Esophagus mucosa (tissue), 1 donor: ENCODE measurements at regions not wholly inside any gene's neighbourhood (a gene's known extent, or its start where the extent isn't known, plus 50 kb on each side); places are given as distances from the start of the nearest gene placed in this dataset.
"Not testable (repeated sequence)": the region's sequence is repeated elsewhere in the genome, so short reads cannot be mapped to it uniquely, and the experiment has no call there.

Source experiments
- ATAC-seq: fragments of 200-7000 bp; cut with Tn5 transposase; one replicate; pipeline ENCODE4 v1.9.1; 2020
- donor health status: DM: yes; HTN: yes; CAD: no.

DNA sequence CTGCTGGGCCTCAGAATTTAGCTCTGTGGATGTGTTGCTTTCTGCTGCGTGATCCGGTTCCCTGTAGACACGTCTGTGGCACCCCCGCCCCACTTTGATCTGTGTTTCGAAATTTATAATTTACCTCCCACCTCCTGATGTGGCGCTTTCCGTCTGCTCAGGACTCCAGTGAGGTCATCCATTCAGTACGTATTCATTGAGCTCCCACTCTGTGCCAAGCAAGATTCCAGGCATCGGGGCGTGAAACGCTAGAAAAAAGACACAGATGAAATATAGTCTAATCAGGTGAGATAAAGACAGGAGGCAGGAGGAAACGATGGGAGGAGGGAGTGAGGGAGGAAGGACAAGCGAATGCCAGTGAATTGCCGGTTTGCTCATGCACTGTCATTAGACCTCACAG, 431.9 kb upstream of the SULF2 start:
- no peak for ATAC-seq

DNA sequence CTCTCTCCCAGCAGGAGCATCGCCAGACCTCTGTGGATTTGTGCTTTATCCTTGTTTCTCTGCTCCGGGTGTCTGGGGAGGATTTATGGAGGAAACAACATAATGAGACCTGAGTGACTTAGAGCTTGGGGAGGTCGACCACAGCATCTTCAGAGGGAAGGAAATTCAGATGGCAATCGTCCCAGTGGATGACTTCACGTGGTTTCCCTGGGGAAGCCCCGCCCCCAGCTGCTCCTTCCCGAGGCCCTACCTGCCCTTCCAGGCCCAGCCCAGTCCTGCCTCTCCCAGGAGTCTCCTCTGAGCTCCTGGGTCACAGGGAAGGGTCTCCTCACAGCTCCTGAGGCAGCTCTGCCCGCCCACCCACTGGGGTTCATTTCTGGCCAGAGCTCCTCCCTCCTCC, 430.3 kb upstream of the SULF2 start:
- ATAC-seq: no peak

DNA sequence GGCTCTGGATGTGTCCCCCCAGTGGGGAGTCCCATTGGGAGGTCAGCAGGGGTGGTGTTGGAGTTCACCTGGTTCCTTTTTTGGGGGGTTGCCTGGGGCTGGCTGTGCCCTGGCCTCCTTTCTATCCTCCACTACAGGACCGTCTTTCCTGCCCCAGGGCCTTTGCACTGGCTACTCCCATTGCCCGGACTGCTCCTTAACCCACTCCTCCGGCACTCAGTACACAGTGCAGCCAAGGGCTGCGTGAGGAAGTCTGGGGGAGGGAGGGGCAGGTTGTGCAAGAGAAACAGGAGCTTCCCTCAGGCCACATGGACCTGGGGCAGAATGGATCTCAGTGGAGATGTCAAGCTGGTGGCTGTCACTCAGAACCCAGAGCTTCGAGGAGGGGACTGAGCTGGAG, 429.3 kb upstream of the SULF2 start:
- ATAC-seq: no peak

DNA sequence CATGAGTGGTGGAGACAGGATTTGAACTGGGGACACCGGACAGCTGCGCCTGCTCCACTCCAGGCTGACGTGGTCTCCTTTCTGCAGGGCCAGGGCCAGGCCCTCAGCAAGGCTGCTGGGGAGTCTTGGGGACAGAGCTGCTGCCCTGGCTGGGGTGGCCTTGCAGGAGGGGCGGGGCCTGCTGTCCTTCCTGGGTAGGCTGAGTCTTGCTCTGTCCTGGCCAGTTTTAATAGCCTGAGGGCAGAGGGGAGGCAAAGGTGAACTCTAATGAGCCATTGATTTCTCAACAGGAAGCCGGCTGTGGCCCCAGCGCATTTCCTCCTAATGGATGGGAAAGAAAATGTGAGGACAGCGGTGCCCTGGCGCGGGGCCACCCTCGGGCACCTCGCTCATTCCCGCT, 428.4 kb upstream of the SULF2 start:
- ATAC-seq: not testable (repeated sequence)

DNA sequence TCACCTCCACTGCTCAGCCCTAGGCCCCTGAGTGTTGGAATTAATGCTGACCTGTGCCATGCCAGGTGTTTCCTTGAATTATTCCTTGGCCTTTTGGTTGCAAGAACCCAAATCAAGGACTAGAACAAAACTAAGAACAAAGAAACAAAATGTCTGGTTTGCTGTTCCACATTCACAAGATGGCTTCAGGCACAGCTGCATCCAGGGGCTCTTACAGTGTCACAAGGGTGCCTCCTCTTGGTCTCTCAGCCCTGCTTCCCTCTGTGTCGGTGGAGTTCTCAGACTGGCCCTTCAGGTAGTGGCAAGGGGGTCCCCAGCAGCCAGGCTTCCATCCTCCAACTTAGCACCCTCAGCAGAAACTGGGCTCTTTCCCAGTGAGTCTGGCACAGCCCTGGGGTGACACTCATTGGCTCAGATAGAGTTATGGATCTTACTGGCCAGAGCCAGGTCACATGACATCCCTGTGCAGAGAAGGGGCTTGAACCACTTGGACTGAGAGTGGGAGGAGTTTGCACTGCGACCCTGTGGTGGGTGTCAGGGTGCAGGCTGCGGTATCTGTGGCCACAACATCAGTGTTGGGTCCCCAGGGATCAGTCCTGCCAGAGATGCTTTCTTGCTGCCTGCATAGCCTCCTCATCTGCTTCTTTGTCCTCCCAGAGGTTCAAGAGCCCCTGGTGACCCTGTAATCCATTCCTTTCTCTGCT, 427.7 kb upstream of the SULF2 start:
- no peak for ATAC-seq

DNA sequence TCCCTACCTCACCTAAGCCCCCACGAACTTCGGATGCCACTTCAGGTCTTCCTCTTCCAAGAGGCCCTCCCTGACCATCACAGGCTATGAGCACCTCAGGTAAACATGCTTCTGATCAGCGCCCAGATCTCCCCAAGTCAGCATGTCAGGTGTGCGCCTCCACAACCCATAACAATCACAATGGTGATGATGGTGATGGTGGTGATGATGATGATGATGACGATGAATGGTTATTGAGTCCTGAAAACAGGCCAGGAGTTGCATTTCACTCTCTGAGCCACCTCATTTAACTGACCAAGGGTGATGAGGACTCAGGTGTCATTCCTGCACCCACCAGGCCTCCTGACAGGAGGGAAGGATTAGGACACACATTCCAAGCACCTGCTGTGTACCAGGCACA, 426.6 kb upstream of the SULF2 start:
- no peak for ATAC-seq

DNA sequence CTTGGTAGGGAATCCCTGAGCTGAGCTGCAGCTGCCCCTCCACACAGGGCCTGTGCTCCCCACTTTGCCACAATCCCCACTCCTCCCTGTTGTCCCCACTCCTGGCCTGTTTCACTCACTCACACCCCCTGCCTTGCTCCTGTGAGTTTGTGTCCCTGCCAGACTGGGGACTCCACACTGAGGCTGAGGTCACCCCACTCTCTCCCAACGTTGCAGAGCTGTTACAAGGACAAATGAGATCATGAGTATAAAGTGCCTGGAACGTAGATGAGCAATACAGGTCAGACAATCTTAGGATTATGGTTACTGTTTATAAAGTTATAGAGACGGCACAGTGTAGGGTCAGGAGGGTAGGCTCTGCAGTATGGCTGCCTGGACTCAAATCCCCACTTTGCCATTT, 426.0 kb upstream of the SULF2 start:
- ATAC-seq: no peak

DNA sequence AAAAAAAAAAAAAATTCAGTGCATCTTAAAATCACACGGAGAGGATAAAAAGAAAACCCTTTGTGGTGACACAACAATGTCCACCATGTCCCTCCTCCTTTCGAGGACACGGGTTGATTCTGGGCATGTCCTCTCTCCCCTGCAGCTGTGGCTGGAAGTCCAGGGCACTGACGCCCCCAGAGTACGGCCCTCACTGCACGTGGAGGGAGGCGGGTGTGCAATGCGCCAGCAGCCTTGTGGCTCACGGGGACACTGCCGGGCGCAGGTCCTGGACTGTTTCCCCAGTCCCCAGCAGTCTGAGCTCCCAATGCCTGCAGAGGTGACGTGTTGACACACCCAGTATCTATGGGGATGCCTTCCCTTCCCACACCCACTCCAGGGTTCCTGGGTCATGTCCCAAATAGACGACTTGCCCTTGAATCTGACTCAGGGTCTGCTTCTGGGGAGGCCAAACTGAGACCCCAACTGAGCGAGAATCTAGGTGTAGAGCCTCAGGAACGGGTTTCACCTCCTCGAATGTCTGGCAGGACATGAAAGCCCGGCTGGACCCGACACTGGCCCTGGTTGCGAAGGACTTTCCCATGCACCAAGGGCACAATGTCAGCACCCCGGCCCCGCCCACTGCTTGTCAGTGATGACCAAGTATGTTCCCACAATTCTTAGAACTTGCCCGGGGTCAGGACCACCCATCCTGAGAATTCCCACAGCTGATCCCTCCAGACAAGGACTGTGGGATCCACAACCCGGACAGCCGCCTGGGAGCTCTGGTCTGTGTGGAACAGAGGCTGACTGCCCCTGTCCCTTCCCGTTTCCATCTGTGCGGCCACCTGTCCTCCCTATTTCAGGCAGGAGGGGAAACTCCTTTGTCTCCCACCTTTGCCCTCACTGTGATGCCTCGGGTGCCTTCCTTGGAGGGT, 425.1 kb upstream of the SULF2 start:
- ATAC-seq: no peak

DNA sequence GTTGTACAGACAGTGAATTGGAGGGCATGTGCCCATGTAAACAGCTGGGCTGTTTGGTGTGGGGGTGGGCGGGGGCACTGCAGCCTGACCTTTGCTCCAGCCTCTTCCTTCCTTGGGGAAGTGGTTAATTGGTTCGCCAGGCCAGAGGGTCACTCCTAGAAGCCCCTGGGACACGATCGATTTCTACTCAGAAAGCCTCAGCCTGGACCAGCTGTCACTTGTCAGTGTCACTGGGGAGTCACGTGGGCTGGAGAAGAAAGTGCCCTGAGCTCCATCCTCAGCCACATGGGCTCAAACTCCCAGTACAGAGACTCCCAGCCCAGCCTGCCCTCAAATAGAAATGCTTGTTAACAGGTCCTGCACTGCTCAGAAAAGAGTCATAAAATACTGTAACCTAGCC, 423.8 kb upstream of the SULF2 start:
- no peak for ATAC-seq

DNA sequence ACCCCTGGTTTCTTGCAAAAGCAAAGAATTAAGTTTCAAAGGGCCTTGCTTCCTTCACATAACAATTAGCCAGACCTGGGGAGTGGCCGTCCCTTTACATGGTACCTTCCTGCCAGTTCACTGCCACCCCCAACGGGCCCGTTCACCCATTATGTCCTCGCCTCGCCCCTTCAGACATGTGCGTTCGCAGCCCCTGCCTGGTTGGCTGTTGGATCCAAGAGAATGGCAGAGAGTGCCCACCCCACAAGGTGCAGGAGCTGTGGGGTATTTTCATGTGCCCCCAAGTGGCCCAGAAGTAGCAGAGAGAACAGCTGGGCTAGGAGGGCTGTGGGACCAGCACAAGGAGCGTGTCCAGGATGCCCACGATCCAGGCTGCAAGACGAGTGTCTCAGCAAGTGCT, 422.9 kb upstream of the SULF2 start:
- no peak for ATAC-seq

DNA sequence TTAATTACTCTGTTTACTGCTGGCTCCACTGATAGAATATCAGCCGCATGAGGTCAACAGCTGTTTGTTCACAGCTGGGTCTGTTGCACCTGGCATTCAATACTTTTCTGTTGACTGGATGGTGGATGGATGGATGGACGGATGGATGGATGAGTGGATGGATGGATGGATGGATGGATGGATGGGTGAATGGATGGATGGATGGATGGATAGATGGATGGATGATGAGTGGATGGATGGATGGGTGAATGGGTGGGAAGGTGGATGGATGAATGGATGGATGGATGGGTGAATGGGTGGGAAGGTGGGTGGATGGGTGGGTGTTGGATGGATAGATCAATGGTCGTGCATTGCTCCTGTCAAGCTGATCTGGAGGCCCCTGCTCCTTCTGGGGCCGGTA, 422.2 kb upstream of the SULF2 start:
- no peak for ATAC-seq

DNA sequence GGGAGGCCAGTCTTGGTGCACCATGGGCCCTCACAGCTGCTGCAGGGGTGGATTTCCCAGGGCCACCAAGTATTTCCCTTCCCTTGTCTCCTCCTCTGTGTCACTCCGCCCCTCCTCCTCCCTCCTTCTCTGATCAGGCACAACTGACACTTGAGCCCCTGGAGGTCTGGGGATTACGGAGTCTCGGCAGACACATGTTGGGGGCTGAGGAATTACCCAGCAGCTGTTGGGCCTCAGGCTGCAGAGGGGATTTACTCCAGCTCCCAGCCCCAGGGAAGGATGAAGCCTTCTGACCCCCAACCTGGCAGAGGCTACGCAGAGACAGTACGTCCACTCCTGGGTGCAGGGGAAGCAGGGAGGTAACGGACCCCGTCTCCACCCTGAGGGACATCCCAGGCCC, 420.5 kb upstream of the SULF2 start:
- ATAC-seq: no peak

DNA sequence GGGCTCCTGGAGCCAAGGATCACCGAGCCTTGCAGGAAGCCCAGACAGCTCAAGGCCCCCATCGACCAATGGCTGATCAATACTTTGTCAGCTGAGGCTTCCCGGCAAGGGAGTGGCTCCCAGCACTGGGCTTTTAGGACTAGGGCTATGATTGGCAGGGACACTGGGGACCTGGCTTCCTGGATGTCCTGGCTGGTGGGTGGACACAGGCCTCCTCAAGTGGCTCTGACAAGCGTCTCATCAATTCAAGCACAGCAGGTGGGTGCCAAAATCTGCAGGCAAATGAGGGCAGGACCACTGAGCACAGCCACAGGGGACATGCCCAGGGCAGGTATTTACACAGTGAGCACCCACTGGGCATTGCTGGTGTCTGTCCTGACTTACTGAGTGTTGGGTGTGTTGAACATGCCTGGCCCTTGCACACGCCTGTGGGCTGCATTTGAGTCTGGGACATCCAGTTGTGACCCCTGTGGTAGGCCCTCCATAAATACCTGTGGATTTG, 420.1 kb upstream of the SULF2 start:
- no peak for ATAC-seq

DNA sequence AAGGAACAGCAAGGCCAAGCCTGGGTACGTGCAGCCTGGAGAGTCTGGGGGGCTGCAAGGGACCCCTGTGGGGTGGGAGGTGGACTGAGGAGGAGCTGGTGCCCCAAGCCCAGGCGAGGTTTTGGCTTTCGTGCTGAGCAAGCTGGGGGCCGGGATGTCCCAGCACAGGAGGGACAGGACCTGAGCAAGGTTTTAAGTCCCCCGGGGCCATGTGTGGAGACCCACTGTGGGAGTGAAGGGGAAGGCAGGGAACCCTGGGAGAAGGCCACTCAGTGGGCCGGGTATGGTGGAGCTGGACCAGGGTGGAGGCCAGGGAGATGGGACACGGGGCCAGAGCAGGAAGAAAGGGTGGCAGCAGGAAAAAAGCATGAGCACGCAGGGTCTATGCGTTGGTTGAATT, 419.2 kb upstream of the SULF2 start:
- ATAC-seq: peak; percentile 6

DNA sequence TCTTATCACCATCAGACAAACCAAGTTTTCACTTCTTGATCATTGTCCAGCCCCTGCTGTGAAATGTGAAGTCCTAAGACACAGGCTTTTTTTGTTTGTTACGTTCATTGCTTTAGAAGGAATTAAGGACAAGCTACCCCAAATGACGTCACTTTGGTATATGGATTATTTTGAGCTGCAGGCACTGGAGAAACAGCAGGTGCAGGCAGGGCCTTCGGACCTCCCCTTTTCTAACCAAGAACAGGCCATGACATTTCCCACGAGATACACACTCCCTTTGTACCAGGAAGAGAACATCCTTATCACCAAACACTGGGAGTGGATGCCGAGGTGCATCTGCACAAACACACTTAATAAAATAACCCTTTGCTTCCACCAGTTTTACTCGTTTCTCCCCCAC, 418.0 kb upstream of the SULF2 start:
- ATAC-seq: no peak

DNA sequence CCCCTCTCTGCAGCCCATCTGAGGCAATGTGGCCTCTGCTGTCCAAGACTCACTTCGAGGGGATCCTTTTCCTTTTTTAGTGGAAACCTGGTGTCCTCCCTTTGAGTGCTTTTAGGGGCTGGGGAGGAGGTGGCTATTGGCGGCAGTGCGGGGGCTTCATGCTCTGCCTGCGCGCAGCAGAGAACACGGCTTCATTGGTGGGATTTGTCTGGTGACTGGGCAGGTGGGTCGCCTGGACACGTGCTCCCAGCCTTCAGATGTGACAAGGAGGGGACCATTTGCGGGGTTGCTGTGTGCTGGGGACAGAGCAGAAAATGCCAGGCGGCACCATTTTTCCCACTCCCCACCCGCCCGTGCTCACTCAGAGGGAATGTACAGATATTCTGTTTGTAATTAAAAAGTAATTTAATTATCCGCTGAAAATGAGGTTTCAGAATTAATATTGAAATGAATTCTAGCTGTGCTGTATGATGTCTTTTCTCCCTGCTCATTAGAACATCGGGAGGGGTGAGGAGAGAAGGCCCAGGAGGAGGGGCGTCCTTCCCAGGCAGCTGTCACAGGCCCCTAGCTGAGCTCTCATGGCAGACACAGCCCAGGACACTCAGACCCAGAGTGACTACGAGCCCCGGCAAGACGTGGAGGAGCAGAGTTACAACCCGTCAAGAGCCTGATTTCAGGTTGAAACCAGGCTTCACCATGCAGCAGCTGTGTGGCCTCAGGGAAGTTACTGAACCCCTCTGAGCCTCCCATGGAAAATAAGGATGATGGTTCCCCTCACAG, 417.2 kb upstream of the SULF2 start:
- ATAC-seq: no peak

DNA sequence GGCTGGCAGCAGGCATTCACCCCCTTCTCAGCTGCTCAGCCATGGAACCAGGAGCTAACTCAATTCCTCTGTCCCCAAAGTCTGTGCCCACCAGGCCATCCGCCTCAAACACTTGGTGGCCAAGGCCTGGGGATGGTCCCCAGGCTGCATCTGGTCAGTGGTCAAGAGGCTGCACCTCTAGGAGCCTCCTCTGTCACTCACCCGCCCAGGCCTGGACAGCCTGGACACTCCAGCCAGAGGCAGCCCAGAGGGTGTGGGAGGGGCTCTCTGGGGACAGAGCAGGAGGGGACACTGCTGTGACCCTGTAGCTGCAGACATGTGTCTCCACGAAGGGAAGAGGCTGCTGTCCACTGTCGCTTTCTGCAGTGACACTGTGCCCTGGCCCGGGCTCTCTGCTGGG, 416.6 kb upstream of the SULF2 start:
- no peak for ATAC-seq

DNA sequence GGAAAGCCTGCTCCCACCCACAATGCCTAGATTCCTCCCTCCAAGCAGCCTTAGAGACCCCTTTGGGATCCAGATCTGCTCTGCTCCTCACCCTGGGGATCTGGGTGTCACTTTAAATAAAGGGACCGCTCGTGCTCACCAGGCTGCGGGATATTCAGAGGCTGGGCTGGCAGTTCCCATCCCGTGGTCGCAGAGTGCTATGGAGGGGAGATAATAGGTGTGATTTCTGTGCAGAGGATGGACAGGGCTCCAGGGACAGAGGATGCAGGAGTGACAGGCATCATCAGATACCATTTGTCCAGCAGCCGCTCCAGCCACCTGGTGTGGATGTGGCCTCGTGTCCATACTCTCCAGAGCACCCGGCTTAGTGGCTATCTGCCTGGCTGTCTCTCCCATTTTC, 415.9 kb upstream of the SULF2 start:
- ATAC-seq: no peak

DNA sequence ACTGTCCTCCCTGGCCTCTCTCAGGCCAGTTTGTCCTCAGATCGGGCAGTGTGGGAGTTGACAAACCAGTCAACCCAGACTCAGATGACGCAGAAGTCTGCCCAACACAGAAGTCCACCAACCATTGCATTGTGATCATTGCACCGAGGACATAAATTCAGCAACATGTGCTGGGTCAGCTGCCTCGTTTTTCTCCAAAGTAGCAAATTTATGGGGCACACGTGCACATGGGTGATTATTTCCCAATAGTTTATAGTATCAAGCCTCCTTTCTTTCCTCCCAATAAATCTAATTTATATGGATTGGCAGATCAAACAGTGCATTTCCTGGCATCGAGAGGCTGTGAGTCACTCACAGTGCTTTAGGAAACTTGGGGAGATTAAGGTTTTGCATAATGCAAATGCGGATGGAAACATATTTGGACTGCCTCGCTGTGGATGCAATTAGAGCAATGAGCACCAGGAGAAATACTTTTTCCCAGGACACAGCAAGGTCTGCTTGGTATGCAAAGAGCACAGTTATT, 413.7 kb upstream of the SULF2 start:
- ATAC-seq: peak; percentile 27

DNA sequence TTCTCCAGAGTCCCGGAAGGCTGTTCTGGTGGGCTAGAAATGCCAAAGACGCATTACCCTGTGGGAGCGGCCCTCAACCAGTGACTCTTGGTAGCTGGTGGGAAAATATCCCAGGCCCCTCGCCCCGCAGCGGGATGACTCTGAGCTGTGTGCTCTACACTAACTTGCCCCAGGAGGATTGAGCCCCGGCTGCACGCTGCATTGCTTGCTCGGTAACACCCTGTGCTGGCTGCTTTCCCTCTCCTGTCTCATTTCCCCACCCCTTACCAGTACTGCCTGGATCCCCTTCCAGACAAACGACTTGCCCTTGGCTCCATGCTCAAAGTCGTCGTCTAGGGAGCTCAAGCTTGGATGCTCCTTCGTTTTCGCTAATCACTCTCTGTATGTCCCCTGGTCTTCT, 411.8 kb upstream of the SULF2 start:
- no peak for ATAC-seq

DNA sequence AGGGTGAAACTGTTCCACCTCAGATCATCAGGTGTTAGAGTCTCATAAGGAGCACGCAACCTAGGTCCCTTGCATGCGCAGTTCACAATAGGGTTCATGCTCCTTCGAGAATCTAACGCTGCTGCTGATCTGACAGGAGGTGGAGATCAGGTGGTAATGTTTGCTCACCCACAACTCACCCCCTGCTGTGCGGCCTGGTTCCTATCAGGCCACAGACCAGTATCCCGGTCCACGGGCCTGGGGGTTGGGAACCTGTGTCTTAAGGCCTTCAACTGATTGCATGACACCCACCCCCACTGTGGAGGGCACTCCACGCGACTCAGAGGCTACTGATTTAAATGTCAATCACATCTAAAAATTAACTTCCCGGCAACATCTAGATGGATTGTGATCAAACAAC, 411.2 kb upstream of the SULF2 start:
- no peak for ATAC-seq

DNA sequence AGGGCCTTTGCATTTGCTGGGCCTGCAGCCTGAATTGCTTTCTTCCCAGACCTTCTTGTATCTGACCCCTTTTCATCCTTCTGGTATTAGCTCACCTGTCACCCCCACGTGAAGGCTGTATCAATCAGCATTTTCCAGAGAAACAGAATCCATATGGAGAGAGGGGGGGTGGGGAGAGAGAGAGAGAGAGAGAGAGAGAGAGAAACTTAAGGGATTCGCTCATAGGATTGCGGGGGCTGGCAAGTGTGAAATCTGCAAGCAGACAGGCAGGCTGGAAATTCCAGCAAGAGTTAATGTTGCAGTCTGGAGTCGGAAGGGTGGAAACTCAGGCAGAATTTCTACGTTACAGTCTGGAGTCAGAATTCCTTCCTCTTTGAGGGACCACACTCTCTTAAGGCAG, 410.7 kb upstream of the SULF2 start:
- ATAC-seq: no peak
